WTC11 (cell line): ENCODE measurements at regions not wholly inside any gene's neighbourhood (a gene's known extent, or its start where the extent isn't known, plus 50 kb on each side); places are given as distances from the start of the nearest gene placed in this dataset.

ENCODE experiments used
- ATAC-seq: fragments of 200-7000 bp; cut with Tn5 transposase; 2 replicates; pipeline ENCODE4 v1.10.0; 2021; ENCODE audit warnings: mild to moderate bottlenecking, moderate library complexity
- CTCF ChIA-PET: fragments of 300-600 bp; sonication (Branson Sonifier 250); formaldehyde crosslinking; loops from one replicate; lab custom pipeline; 2021; ENCODE audit warnings: antibody characterized with exemption; lab: Charles Lee
- POLR2A ChIA-PET: fragments of 350-600 bp; sonication (Branson Sonifier 250); formaldehyde crosslinking; loops from one replicate; lab custom pipeline; 2021; ENCODE audit warnings: antibody characterized with exemption; lab: Charles Lee
- DNase-seq: peaks from one replicate; pipeline ENCODE4 v3.0.0; 2021; ENCODE audit warnings: low spot score
- H3K27ac Mint-ChIP-seq: 2 replicates; pipeline ENCODE4 v1.8.0; 2021; ENCODE audit warnings: mixed read lengths
- H3K27me3 Mint-ChIP-seq: 2 replicates; pipeline ENCODE4 v1.8.0; 2021; ENCODE audit warnings: low read depth, mild to moderate bottlenecking, moderate library complexity, mixed read lengths
- H3K36me3 Mint-ChIP-seq: 2 replicates; pipeline ENCODE4 v1.8.0; 2021; ENCODE audit warnings: mixed read lengths
- H3K4me1 Mint-ChIP-seq: 2 replicates; pipeline ENCODE4 v1.8.0; 2022; ENCODE audit warnings: mixed read lengths
- H3K4me3 Mint-ChIP-seq: 2 replicates; pipeline ENCODE4 v1.8.0; 2021; ENCODE audit warnings: mild to moderate bottlenecking, moderate library complexity, mixed read lengths
- H3K9me3 Mint-ChIP-seq: 2 replicates; pipeline ENCODE4 v1.8.0; 2021; ENCODE audit warnings: mixed read lengths
- CREB1 ChIP-seq: sonication (generic); formaldehyde crosslinking; IDR thresholded peaks from 2 replicates; pipeline ENCODE4 v1.8.0; 2023; ENCODE audit warnings: mild to moderate bottlenecking, missing genetic modification reagents
- CREM ChIP-seq: sonication (generic); formaldehyde crosslinking; IDR thresholded peaks from 2 replicates; pipeline ENCODE4 v1.8.1; 2022; ENCODE audit warnings: mild to moderate bottlenecking, missing genetic modification reagents, moderate library complexity
- EMX1 ChIP-seq: fragments of 250-450 bp; sonication (Bioruptor Pico); IDR thresholded peaks from 2 replicates; pipeline ENCODE4 v1.8.0; 2021; ENCODE audit warnings: mild to moderate bottlenecking
- JUN ChIP-seq: sonication (generic); formaldehyde crosslinking; IDR thresholded peaks from 2 replicates; pipeline ENCODE4 v1.8.0; 2023; ENCODE audit warnings: mild to moderate bottlenecking, missing genetic modification reagents
- NR1H2 ChIP-seq: sonication (generic); formaldehyde crosslinking; IDR thresholded peaks from 2 replicates; pipeline ENCODE4 v1.9.0; 2021; ENCODE audit warnings: mild to moderate bottlenecking, moderate library complexity, missing genetic modification reagents
- SMAD3 ChIP-seq: sonication (generic); formaldehyde crosslinking; IDR thresholded peaks from 2 replicates; pipeline ENCODE4 v1.8.0; 2022; ENCODE audit warnings: missing genetic modification reagents, mild to moderate bottlenecking, borderline replicate concordance
- SP1 ChIP-seq: sonication (generic); formaldehyde crosslinking; conservative IDR thresholded peaks from 2 replicates; pipeline ENCODE4 v1.8.1; 2022; ENCODE audit warnings: missing genetic modification reagents
- ZBTB21 ChIP-seq: sonication (generic); formaldehyde crosslinking; IDR thresholded peaks from 2 replicates; pipeline ENCODE4 v1.8.1; 2023; ENCODE audit warnings: mild to moderate bottlenecking, missing genetic modification reagents, borderline replicate concordance
- ZNF121 ChIP-seq: sonication (generic); formaldehyde crosslinking; IDR thresholded peaks from 2 replicates; pipeline ENCODE4 v1.8.0; 2023; ENCODE audit warnings: missing genetic modification reagents
- TF ChIP-seq, protein P1 (sequence below): sonication (generic); formaldehyde crosslinking; IDR thresholded peaks from 2 replicates; pipeline ENCODE4 v1.8.0; 2023; ENCODE audit warnings: missing genetic modification reagents
- TF ChIP-seq, protein P2 (sequence below): sonication (generic); formaldehyde crosslinking; IDR thresholded peaks from 2 replicates; pipeline ENCODE4 v1.8.0; 2023; ENCODE audit warnings: mild to moderate bottlenecking, missing genetic modification reagents
- TF ChIP-seq, protein P3 (sequence below): sonication (generic); formaldehyde crosslinking; IDR thresholded peaks from 2 replicates; pipeline ENCODE4 v1.8.0; 2022; ENCODE audit warnings: missing genetic modification reagents
- TF ChIP-seq, protein P4 (sequence below): fragments of 250-450 bp; sonication (Bioruptor Pico); conservative IDR thresholded peaks from 2 replicates; pipeline ENCODE4 v1.9.0; 2021; ENCODE audit warnings: mild to moderate bottlenecking
- TF ChIP-seq, protein P5 (sequence below): sonication (generic); formaldehyde crosslinking; IDR thresholded peaks from 2 replicates; pipeline ENCODE4 v1.8.1; 2022; ENCODE audit warnings: low read depth, missing genetic modification reagents, borderline replicate concordance
- TF ChIP-seq, protein P6 (sequence below): fragments of 250-450 bp; sonication (Bioruptor Pico); IDR thresholded peaks from 2 replicates; pipeline ENCODE4 v2.1.2; 2022; ENCODE audit warnings: mild to moderate bottlenecking, moderate library complexity
- TF ChIP-seq, protein P7 (sequence below): sonication (generic); formaldehyde crosslinking; IDR thresholded peaks from 2 replicates; pipeline ENCODE4 v1.8.1; 2023; ENCODE audit warnings: mild to moderate bottlenecking, missing genetic modification reagents, borderline replicate concordance

DNA sequence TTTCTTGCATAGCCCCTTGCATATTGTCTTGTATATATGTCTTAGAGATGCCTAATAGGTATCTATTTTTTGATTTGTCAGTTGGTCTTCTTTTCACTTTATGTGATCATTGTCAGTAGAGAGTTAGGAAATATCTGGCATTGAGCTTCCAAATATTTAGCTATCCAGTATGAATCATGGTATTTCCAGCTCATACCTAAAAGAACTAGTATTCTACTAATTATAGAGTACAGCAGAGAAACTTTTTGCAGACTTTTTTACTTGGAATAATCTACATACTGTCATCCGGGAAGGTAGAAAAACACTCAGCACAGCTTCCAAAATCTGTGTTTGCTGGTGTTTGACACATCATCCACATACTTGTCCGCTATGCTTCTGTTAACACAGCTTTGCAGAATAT lies 156.4 kb upstream of the HTR1E start:
- Mint-ChIP-seq H3K27ac (no peak overlapping the region), H3K4me1 (no peaks in the 10 kb centered on the region), H3K9me3 (no peaks in the 10 kb centered on the region), H3K4me3 (no peak overlapping the region), H3K36me3 (no peaks in the 10 kb centered on the region), H3K27me3 (no peaks in the 10 kb centered on the region)
- no peak for DNase-seq
- ATAC-seq: no peak
- ChIA-PET POLR2A (no interaction called here), CTCF (no interaction called here)
- TF ChIP-seq, protein P1, sequence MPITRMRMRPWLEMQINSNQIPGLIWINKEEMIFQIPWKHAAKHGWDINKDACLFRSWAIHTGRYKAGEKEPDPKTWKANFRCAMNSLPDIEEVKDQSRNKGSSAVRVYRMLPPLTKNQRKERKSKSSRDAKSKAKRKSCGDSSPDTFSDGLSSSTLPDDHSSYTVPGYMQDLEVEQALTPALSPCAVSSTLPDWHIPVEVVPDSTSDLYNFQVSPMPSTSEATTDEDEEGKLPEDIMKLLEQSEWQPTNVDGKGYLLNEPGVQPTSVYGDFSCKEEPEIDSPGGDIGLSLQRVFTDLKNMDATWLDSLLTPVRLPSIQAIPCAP (CRISPR knock-in tag): no peak
- TF ChIP-seq, protein P2, sequence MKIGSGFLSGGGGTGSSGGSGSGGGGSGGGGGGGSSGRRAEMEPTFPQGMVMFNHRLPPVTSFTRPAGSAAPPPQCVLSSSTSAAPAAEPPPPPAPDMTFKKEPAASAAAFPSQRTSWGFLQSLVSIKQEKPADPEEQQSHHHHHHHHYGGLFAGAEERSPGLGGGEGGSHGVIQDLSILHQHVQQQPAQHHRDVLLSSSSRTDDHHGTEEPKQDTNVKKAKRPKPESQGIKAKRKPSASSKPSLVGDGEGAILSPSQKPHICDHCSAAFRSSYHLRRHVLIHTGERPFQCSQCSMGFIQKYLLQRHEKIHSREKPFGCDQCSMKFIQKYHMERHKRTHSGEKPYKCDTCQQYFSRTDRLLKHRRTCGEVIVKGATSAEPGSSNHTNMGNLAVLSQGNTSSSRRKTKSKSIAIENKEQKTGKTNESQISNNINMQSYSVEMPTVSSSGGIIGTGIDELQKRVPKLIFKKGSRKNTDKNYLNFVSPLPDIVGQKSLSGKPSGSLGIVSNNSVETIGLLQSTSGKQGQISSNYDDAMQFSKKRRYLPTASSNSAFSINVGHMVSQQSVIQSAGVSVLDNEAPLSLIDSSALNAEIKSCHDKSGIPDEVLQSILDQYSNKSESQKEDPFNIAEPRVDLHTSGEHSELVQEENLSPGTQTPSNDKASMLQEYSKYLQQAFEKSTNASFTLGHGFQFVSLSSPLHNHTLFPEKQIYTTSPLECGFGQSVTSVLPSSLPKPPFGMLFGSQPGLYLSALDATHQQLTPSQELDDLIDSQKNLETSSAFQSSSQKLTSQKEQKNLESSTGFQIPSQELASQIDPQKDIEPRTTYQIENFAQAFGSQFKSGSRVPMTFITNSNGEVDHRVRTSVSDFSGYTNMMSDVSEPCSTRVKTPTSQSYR (CRISPR knock-in tag): no peak
- TF ChIP-seq SP1 (CRISPR knock-in tag) (no peak), CREM (CRISPR knock-in tag) (no peak), CREB1 (CRISPR knock-in tag) (no peak), ZBTB21 (CRISPR knock-in tag) (no peak), JUN (no peak), NR1H2 (CRISPR knock-in tag) (no peak), EMX1 (no peak), SMAD3 (no peak), ZNF121 (CRISPR knock-in tag) (no peak)
- TF ChIP-seq, protein P3, sequence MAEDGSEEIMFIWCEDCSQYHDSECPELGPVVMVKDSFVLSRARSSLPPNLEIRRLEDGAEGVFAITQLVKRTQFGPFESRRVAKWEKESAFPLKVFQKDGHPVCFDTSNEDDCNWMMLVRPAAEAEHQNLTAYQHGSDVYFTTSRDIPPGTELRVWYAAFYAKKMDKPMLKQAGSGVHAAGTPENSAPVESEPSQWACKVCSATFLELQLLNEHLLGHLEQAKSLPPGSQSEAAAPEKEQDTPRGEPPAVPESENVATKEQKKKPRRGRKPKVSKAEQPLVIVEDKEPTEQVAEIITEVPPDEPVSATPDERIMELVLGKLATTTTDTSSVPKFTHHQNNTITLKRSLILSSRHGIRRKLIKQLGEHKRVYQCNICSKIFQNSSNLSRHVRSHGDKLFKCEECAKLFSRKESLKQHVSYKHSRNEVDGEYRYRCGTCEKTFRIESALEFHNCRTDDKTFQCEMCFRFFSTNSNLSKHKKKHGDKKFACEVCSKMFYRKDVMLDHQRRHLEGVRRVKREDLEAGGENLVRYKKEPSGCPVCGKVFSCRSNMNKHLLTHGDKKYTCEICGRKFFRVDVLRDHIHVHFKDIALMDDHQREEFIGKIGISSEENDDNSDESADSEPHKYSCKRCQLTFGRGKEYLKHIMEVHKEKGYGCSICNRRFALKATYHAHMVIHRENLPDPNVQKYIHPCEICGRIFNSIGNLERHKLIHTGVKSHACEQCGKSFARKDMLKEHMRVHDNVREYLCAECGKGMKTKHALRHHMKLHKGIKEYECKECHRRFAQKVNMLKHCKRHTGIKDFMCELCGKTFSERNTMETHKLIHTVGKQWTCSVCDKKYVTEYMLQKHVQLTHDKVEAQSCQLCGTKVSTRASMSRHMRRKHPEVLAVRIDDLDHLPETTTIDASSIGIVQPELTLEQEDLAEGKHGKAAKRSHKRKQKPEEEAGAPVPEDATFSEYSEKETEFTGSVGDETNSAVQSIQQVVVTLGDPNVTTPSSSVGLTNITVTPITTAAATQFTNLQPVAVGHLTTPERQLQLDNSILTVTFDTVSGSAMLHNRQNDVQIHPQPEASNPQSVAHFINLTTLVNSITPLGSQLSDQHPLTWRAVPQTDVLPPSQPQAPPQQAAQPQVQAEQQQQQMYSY (CRISPR knock-in tag): no peak
- TF ChIP-seq, protein P4, sequence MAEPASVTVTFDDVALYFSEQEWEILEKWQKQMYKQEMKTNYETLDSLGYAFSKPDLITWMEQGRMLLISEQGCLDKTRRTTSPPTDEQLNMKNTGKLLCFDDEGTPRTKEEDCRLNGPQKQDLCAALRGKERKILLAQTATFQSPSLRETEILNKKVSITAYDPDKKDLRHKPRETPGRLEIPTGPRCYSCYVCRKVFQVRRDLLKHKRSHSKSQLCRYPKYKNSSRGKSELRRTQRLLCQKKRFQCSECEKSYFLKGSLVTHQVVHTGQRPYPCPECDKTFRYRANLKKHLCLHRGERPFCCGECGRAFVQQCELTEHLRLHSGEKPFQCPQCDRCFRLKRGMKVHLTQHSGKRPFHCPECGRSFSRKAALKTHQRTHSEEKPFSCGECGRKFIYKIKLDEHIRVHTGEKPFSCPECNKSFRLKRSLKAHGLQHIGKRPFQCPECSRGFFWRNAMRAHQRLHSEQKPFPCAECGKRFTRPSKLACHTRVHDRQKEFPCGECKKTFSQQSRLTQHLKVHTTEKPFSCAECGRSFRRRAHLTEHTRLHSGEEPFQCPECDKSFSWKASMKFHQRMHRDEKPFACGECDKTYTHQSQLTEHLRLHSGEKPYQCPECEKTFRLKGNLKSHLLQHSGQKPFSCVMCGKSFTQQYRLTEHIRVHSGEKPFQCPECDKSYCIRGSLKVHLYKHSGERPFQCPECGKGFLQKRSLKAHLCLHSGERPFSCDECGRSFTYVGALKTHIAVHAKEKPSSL (CRISPR knock-in tag): no peak
- TF ChIP-seq, protein P5, sequence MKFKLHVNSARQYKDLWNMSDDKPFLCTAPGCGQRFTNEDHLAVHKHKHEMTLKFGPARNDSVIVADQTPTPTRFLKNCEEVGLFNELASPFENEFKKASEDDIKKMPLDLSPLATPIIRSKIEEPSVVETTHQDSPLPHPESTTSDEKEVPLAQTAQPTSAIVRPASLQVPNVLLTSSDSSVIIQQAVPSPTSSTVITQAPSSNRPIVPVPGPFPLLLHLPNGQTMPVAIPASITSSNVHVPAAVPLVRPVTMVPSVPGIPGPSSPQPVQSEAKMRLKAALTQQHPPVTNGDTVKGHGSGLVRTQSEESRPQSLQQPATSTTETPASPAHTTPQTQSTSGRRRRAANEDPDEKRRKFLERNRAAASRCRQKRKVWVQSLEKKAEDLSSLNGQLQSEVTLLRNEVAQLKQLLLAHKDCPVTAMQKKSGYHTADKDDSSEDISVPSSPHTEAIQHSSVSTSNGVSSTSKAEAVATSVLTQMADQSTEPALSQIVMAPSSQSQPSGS (CRISPR knock-in tag): no peak
- TF ChIP-seq, protein P6, sequence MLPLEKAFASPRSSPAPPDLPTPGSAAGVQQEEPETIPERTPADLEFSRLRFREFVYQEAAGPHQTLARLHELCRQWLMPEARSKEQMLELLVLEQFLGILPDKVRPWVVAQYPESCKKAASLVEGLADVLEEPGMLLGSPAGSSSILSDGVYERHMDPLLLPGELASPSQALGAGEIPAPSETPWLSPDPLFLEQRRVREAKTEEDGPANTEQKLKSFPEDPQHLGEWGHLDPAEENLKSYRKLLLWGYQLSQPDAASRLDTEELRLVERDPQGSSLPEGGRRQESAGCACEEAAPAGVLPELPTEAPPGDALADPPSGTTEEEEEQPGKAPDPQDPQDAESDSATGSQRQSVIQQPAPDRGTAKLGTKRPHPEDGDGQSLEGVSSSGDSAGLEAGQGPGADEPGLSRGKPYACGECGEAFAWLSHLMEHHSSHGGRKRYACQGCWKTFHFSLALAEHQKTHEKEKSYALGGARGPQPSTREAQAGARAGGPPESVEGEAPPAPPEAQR (CRISPR knock-in tag): no peak
- TF ChIP-seq, protein P7, sequence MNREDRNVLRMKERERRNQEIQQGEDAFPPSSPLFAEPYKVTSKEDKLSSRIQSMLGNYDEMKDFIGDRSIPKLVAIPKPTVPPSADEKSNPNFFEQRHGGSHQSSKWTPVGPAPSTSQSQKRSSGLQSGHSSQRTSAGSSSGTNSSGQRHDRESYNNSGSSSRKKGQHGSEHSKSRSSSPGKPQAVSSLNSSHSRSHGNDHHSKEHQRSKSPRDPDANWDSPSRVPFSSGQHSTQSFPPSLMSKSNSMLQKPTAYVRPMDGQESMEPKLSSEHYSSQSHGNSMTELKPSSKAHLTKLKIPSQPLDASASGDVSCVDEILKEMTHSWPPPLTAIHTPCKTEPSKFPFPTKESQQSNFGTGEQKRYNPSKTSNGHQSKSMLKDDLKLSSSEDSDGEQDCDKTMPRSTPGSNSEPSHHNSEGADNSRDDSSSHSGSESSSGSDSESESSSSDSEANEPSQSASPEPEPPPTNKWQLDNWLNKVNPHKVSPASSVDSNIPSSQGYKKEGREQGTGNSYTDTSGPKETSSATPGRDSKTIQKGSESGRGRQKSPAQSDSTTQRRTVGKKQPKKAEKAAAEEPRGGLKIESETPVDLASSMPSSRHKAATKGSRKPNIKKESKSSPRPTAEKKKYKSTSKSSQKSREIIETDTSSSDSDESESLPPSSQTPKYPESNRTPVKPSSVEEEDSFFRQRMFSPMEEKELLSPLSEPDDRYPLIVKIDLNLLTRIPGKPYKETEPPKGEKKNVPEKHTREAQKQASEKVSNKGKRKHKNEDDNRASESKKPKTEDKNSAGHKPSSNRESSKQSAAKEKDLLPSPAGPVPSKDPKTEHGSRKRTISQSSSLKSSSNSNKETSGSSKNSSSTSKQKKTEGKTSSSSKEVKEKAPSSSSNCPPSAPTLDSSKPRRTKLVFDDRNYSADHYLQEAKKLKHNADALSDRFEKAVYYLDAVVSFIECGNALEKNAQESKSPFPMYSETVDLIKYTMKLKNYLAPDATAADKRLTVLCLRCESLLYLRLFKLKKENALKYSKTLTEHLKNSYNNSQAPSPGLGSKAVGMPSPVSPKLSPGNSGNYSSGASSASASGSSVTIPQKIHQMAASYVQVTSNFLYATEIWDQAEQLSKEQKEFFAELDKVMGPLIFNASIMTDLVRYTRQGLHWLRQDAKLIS (CRISPR knock-in tag): no peak
